Tibial nerve (tissue), 4 donors: ENCODE measurements at regions not wholly inside any gene's neighbourhood (a gene's known extent, or its start where the extent isn't known, plus 50 kb on each side); places are given as distances from the start of the nearest gene placed in this dataset.
"Not testable (repeated sequence)": the region's sequence is repeated elsewhere in the genome, so short reads cannot be mapped to it uniquely, and the experiment has no call there.

Experiments
- DNase-seq, 2 donors: peaks; one replicate each; pipeline ENCODE4 v3.0.0-alpha.2; 2019; ENCODE audit warnings: low spot score in 2 of 2
- H3K27ac ChIP-seq, 4 donors: fragments of 200-600 bp; sonication (generic) in 3 of 4; one replicate each; pipeline ENCODE4 v1.5.1; 2017 to 2019; ENCODE audit warnings: mild to moderate bottlenecking in 1 of 4
- H3K27me3 ChIP-seq, 2 donors: fragments of 200-600 bp; sonication (generic) in 1 of 2; one replicate each; pipeline versions ENCODE4 v1.5.1 to v1.6.0; 2017 to 2019
- H3K36me3 ChIP-seq, 3 donors: fragments of 200-600 bp; sonication (generic); one replicate each; pipeline ENCODE4 v1.5.1; 2018 to 2019
- H3K4me1 ChIP-seq, 4 donors: fragments of 200-600 bp; sonication (generic) in 3 of 4; one replicate each; pipeline ENCODE4 v1.5.1; 2017 to 2019
- H3K4me3 ChIP-seq, 4 donors: fragments of 200-600 bp; sonication (generic) in 3 of 4; one replicate each; pipeline ENCODE4 v1.5.1; 2017 to 2019; ENCODE audit warnings: mild to moderate bottlenecking in 1 of 4, moderate library complexity in 1 of 4
- H3K9me3 ChIP-seq, 4 donors: fragments of 200-600 bp; sonication (generic) in 3 of 4; one replicate each; pipeline ENCODE4 v1.5.1; 2017 to 2019
- EP300 ChIP-seq, 2 donors: sonication (generic); formaldehyde crosslinking; IDR thresholded peaks; one replicate each; pipeline ENCODE4 v1.6.1; 2017; ENCODE audit warnings: antibody characterized with exemption in 2 of 2, mild to moderate bottlenecking in 1 of 2
- POLR2A ChIP-seq, 2 donors: fragments of 450-650 bp; IDR thresholded peaks; one replicate each; pipeline ENCODE4 v1.6.1; 2017; ENCODE audit warnings: antibody characterized with exemption in 2 of 2, mild to moderate bottlenecking in 2 of 2, moderate library complexity in 2 of 2
- WGBS, 2 donors: methylation state at CpG; one replicate each; pipeline ENCODE4 v1.1.5; 2018; 5-methylcytosine and 5-hydroxymethylcytosine counted together
- TF ChIP-seq, protein P1 (sequence below), 5 experiments: fragments of 200-600 bp in 3 of 5; fragments of 450-650 bp in 2 of 5; sonication (generic) in 3 of 5; IDR thresholded peaks; one replicate each; pipeline ENCODE4 v1.5.1; 2016 to 2019; ENCODE audit warnings: antibody characterized with exemption in 5 of 5, mild to moderate bottlenecking in 3 of 5, moderate library complexity in 2 of 5

- Histone ChIP-seq H3K4me1 (no peaks in the 10 kb centered on the region), H3K36me3 (no peaks in the 10 kb centered on the region), H3K4me3 (no peak overlapping the region), H3K27me3 (no peaks in the 10 kb centered on the region), H3K9me3 (no peaks in the 10 kb centered on the region), H3K27ac (no peak overlapping the region)
- 96 to 100% methylated on average over 2 of the region's 2 CpGs for WGBS, 2 donors
- TF ChIP-seq EP300 (IDR thresholded peaks at IDR 0.05) (no peak), POLR2A (IDR thresholded peaks at IDR 0.05) (no peak)
- TF ChIP-seq, protein P1, sequence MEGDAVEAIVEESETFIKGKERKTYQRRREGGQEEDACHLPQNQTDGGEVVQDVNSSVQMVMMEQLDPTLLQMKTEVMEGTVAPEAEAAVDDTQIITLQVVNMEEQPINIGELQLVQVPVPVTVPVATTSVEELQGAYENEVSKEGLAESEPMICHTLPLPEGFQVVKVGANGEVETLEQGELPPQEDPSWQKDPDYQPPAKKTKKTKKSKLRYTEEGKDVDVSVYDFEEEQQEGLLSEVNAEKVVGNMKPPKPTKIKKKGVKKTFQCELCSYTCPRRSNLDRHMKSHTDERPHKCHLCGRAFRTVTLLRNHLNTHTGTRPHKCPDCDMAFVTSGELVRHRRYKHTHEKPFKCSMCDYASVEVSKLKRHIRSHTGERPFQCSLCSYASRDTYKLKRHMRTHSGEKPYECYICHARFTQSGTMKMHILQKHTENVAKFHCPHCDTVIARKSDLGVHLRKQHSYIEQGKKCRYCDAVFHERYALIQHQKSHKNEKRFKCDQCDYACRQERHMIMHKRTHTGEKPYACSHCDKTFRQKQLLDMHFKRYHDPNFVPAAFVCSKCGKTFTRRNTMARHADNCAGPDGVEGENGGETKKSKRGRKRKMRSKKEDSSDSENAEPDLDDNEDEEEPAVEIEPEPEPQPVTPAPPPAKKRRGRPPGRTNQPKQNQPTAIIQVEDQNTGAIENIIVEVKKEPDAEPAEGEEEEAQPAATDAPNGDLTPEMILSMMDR (IDR thresholded peaks at IDR 0.05): no peak
- DNase-seq: no peak
Observed at GRCh38 chr2:16222326-16222725, 282.0 kb downstream of the MYCN start.

- H3K9me3 ChIP-seq: no peaks in the 10 kb centered on the region
- no peak overlapping the region for H3K27ac ChIP-seq
- TF ChIP-seq EP300 (IDR thresholded peaks at IDR 0.05): no peak
- no peak for TF ChIP-seq POLR2A (IDR thresholded peaks at IDR 0.05)
- TF ChIP-seq, protein P1 (IDR thresholded peaks at IDR 0.05): no peak
- H3K4me3 ChIP-seq: no peak overlapping the region
- no peaks in the 10 kb centered on the region for H3K27me3 ChIP-seq
- DNase-seq: no peak
- WGBS, 2 donors: 81 to 83% methylated on average over 7 of the region's 7 CpGs
- H3K4me1 ChIP-seq: no peaks in the 10 kb centered on the region
- H3K36me3 ChIP-seq: no peaks in the 10 kb centered on the region
Observed at GRCh38 chr2:16221461-16222010, 281.2 kb downstream of the MYCN start.

DNA sequence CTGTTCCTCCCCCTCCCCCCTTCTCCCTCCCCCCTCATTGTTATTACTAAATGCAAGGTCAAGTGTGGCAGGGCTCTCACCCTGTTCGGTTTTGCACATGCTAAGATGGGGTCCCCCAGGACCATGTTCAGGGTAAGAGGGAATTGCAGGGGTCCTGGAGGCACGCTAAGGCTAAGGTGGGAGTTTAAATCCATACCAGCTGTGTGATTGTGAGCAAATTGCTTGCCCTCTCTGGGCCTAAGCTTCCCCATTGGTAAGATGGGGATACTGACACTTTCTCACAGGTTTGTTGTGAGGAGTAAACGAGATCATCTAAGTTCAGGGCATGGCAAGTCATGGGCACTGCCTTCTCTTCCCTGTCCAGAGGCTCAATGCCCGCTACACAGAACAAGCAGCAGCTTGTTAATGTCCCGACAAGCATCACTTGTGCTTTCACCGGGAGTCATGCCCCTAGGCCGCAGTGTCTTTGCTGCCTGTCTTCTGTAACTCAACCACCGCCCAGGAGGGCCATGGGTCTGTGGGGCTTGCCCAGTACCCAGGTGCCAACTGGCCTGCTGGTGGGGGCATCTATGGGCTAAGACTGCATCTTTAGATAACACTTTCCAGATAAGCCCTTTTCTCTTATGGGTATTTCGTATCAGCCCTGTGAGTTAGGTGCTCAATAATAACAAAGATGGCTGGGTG is 279.1 kb downstream of the MYCN start:
- Histone ChIP-seq H3K9me3 (no peaks in the 10 kb centered on the region), H3K27ac (no peak overlapping the region), H3K4me3 (no peak overlapping the region), H3K4me1 (peaks cover 0 to 7% (median 0%) of the 10 kb centered on the region in 4 donors), H3K36me3 (no peaks in the 10 kb centered on the region), H3K27me3 (no peaks in the 10 kb centered on the region)
- no peak for TF ChIP-seq POLR2A (IDR thresholded peaks at IDR 0.05)
- 84% methylated on average over 9 of the region's 9 CpGs for WGBS, 2 donors
- no peak for DNase-seq

DNA sequence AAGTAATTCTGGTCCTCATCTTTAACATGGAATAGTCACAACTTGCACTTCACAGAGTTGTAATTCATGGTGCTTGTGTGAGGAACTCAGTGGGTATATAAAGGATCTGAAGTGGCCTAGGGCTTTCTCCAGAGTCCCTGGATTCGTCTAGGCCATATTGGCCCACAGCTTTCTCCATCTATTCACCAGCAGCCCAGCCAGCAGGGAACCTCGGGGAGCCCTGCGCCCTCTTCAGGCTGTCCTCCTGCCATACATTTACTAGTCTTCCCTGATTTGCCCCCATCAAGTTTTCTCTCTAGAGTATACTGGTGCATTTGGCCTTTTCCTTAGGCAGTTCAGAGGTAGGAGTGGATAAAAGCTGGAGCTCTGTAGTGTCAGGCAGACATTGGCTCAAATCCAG is 278.3 kb downstream of the MYCN start:
- TF ChIP-seq POLR2A (IDR thresholded peaks at IDR 0.05) (no peak), EP300 (IDR thresholded peaks at IDR 0.05) (no peak)
- TF ChIP-seq, protein P1 (IDR thresholded peaks at IDR 0.05): peak in 1 of 5 experiments; percentile 23
- no peaks in the 10 kb centered on the region for H3K27me3 ChIP-seq
- WGBS, 2 donors: 22 to 44% methylated on average over 3 of the region's 3 CpGs
- H3K27ac ChIP-seq: no peak overlapping the region
- DNase-seq: no peak
- H3K36me3 ChIP-seq: no peaks in the 10 kb centered on the region
- no peaks in the 10 kb centered on the region for H3K9me3 ChIP-seq
- peaks cover 0 to 7% (median 0%) of the 10 kb centered on the region in 4 donors for H3K4me1 ChIP-seq
- no peak overlapping the region for H3K4me3 ChIP-seq

DNA sequence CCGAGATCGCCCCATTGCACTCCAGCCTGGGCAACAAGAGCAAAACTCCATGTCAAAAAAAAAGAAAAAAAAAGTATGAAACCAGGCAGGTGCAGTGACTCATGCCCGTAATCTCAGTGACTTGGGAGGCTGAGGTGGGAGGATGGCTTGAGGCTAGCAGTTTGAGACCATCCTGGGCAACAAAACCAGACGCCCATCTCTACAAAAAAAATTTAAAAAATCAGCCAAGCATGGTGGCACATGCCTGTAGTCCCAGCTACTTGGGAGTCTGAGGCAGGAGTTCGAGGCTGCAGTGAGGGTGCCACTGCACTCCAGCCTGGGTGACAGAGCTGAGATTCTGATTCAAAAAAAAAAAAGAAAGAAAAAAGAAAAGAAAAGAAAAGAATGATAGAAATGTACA is 277.8 kb downstream of the MYCN start:
- H3K4me1 ChIP-seq: peaks cover 0 to 7% (median 0%) of the 10 kb centered on the region in 4 donors
- no peak for TF ChIP-seq POLR2A (IDR thresholded peaks at IDR 0.05)
- no peak for TF ChIP-seq EP300 (IDR thresholded peaks at IDR 0.05)
- TF ChIP-seq, protein P1 (IDR thresholded peaks at IDR 0.05): no peak
- H3K27ac ChIP-seq: no peak overlapping the region
- no peaks in the 10 kb centered on the region for H3K27me3 ChIP-seq
- 74 to 78% methylated on average over 5 of the region's 5 CpGs for WGBS, 2 donors
- H3K4me3 ChIP-seq: no peak overlapping the region
- DNase-seq: no peak
- no peaks in the 10 kb centered on the region for H3K36me3 ChIP-seq
- no peaks in the 10 kb centered on the region for H3K9me3 ChIP-seq

- not testable (repeated sequence) for DNase-seq, H3K4me3 ChIP-seq, H3K27ac ChIP-seq, H3K4me1 ChIP-seq, H3K27me3 ChIP-seq, H3K36me3 ChIP-seq, H3K9me3 ChIP-seq
- WGBS, 2 donors: 93 to 97% methylated on average over 8 of the region's 8 CpGs
Observed at GRCh38 chr2:16217741-16218140, 277.4 kb downstream of the MYCN start.
